Hematopoietic multipotent progenitor cell treated with erythropoietin and hydrocortisone succinate and interleukin-3 and kit ligand, for 15 days (in vitro differentiated cells): ENCODE measurements at regions not wholly inside any gene's neighbourhood (a gene's known extent, or its start where the extent isn't known, plus 50 kb on each side); places are given as distances from the start of the nearest gene placed in this dataset.

Source experiments
- DNase-seq: peaks from one replicate; pipeline ENCODE4 v3.0.0-alpha.2; 2015; ENCODE audit warnings: low spot score

- no peak for DNase-seq
These were observed 60.6 kb upstream of the CDK20 start for GRCh38 chr9:88034964-88035363.

- no peak for DNase-seq
These were observed 59.0 kb upstream of the CDK20 start for GRCh38 chr9:88033359-88033702.

- no peak for DNase-seq
These were observed 54.0 kb upstream of the CDK20 start for GRCh38 chr9:88028338-88028737.

GRCh38 chr9:88026118-88026479 lies 51.8 kb upstream of the CDK20 start:
- DNase-seq: no peak

GRCh38 chr9:88025411-88026117 lies 51.2 kb upstream of the CDK20 start:
- no peak for DNase-seq

GRCh38 chr9:88024896-88025295 lies 50.6 kb upstream of the CDK20 start:
- DNase-seq: no peak
